ENCODE measurements at regions not wholly inside any gene's neighbourhood (a gene's known extent, or its start where the extent isn't known, plus 50 kb on each side); places are given as distances from the start of the nearest gene placed in this dataset.

DNA sequence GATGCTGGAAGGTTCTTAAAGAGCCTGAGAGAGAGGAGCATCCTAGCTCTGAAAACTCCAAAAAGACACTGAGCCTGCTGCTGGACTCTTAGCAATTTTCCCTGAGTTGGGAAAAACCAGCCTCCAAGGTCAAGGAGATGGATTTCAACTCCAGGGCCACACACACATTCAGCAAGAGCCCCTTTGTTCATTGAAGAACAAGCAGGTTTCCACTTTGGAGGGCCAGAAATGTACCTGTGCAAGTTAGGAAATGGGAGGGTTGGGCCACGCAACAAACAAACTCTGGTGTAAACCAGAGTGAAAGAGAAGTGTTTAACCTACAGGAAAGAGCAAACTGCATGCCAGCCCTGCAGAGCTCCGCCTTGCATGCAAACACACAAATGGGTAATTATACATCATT, 264.8 kb upstream of the RPL38 start:
- Histone ChIP-seq H3K36me3 (no peaks in the 10 kb centered on the region), H3K9me3 (no peaks in the 10 kb centered on the region), H3K4me1 (replicated peaks) (no peaks in the 10 kb centered on the region), H3K27me3 (replicated peaks; ENCODE audit: insufficient read depth) (no peaks in the 10 kb centered on the region), H3K27ac (no peak overlapping the region), H3K4me3 (no peak overlapping the region)
- no peak for DNase-seq (ENCODE audit: low spot score)
- TF ChIP-seq CTCF (IDR thresholded peaks at IDR 0.05) (no peak), POLR2AphosphoS5 (IDR thresholded peaks at IDR 0.05) (no peak), POLR2A (IDR thresholded peaks at IDR 0.05) (no peak)
- intact Hi-C loops (cut with DNase I), result no loop called here
- 81% methylated on average over 2 of the region's 2 CpGs for WGBS

GRCh38 chr17:73939806-73940205, 263.7 kb upstream of the RPL38 start:
- WGBS, result 55% methylated on average over 8 of the region's 8 CpGs
- no peak overlapping the region for H3K4me3 ChIP-seq
- intact Hi-C loops (cut with DNase I), result no loop called here
- no peaks in the 10 kb centered on the region for H3K4me1 ChIP-seq (replicated peaks)
- no peak overlapping the region for H3K27ac ChIP-seq
- no peaks in the 10 kb centered on the region for H3K9me3 ChIP-seq
- TF ChIP-seq POLR2A (IDR thresholded peaks at IDR 0.05) (no peak), CTCF (IDR thresholded peaks at IDR 0.05) (no peak), POLR2AphosphoS5 (IDR thresholded peaks at IDR 0.05) (no peak)
- no peaks in the 10 kb centered on the region for H3K27me3 ChIP-seq (replicated peaks; ENCODE audit: insufficient read depth)
- DNase-seq (ENCODE audit: low spot score), result no peak
- no peaks in the 10 kb centered on the region for H3K36me3 ChIP-seq

GRCh38 chr17:73940511-73940910, 263.0 kb upstream of the RPL38 start:
- 80% methylated on average over 3 of the region's 3 CpGs for WGBS
- TF ChIP-seq CTCF (IDR thresholded peaks at IDR 0.05) (no peak), POLR2AphosphoS5 (IDR thresholded peaks at IDR 0.05) (no peak), POLR2A (IDR thresholded peaks at IDR 0.05) (no peak)
- Histone ChIP-seq H3K4me1 (replicated peaks) (no peaks in the 10 kb centered on the region), H3K27ac (no peak overlapping the region), H3K36me3 (no peaks in the 10 kb centered on the region), H3K4me3 (no peak overlapping the region), H3K27me3 (replicated peaks; ENCODE audit: insufficient read depth) (no peaks in the 10 kb centered on the region), H3K9me3 (no peaks in the 10 kb centered on the region)
- intact Hi-C loops (cut with DNase I), result no loop called here
- DNase-seq (ENCODE audit: low spot score), result no peak

DNA sequence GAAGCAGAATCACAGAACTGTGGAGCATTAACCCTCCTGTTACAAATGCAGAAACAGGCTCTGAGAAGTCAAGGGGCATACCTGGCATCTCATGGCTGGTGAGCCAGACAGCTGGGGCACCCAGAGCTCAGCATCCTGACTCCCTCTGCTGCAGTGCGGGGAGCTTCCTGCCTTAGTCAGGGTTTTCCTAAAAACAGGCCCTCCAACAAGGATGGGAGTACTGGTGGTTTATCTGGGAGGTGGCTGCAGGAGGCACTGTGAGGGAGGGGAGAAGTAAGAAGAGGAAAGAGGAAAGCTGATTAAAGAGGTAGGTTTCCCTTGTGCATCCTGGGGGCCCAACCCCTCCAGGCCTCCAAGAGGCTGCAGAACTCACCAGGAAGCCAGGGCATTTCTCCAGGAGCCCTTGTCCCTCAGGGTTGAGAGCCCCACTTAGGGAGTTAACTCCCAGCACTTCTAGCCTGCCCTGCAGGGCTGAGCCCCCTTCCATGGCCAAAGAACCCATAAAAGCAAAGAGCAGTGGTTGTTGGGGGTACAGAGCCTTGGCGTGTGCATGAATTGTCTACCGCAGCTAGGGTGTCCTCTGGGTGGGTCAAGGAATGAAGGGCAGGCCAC, 261.5 kb upstream of the RPL38 start:
- intact Hi-C loops (cut with DNase I), result no loop called here
- 97% methylated on average over 3 of the region's 3 CpGs for WGBS

More for the DNA sequence above, 261.5 kb upstream of the RPL38 start:
- Histone ChIP-seq H3K4me1 (replicated peaks) (no peaks in the 10 kb centered on the region), H3K4me3 (no peak overlapping the region), H3K9me3 (no peaks in the 10 kb centered on the region), H3K27ac (no peak overlapping the region), H3K36me3 (no peaks in the 10 kb centered on the region), H3K27me3 (replicated peaks; ENCODE audit: insufficient read depth) (no peaks in the 10 kb centered on the region)
- TF ChIP-seq CTCF (IDR thresholded peaks at IDR 0.05) (no peak), POLR2A (IDR thresholded peaks at IDR 0.05) (no peak), POLR2AphosphoS5 (IDR thresholded peaks at IDR 0.05) (no peak)
- no peak for DNase-seq (ENCODE audit: low spot score)

All from prostate gland (tissue), 2 donors.